ENCODE measurements at regions not wholly inside any gene's neighbourhood (a gene's known extent, or its start where the extent isn't known, plus 50 kb on each side); places are given as distances from the start of the nearest gene placed in this dataset.

DNA sequence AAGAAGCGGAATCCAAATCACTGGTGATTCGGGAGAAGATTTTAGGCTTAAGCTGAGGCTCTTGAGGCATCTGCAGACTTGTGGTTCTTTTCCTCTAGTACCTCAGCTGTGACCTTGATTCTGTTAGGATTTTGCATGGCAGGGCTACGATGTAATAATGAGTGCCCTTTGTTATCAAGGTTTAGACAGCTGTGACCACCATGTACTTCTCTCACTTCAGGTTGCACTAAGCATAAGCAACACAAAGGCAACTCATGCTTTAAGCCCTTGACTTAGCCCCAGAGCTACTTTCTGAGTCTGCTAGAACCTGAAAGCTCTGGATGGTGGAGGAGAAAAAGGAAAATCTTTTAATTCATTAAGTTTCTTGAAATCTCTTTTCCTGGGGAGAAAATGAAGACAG is 1052.3 kb upstream of the PHF14 start:
- ChIA-PET POLR2A (ENCODE audit: unreplicated experiment) (no interaction called here), CTCF (no interaction called here)
- no peak overlapping the region for H4K91ac ChIP-seq (ENCODE audit: insufficient read depth, low read depth, low read length)
- no peak overlapping the region for H3K4me3 ChIP-seq (ENCODE audit: insufficient read depth, low read depth, low read length)
- no peak overlapping the region for H3K27ac ChIP-seq (ENCODE audit: insufficient read depth, low read length)
- TF ChIP-seq, protein P1, sequence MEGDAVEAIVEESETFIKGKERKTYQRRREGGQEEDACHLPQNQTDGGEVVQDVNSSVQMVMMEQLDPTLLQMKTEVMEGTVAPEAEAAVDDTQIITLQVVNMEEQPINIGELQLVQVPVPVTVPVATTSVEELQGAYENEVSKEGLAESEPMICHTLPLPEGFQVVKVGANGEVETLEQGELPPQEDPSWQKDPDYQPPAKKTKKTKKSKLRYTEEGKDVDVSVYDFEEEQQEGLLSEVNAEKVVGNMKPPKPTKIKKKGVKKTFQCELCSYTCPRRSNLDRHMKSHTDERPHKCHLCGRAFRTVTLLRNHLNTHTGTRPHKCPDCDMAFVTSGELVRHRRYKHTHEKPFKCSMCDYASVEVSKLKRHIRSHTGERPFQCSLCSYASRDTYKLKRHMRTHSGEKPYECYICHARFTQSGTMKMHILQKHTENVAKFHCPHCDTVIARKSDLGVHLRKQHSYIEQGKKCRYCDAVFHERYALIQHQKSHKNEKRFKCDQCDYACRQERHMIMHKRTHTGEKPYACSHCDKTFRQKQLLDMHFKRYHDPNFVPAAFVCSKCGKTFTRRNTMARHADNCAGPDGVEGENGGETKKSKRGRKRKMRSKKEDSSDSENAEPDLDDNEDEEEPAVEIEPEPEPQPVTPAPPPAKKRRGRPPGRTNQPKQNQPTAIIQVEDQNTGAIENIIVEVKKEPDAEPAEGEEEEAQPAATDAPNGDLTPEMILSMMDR (conservative IDR thresholded peaks at IDR 0.05; ENCODE audit: low read depth, low read length) = no peak
- TF ChIP-seq SMC3 (IDR thresholded peaks at IDR 0.05; ENCODE audit: low read depth, low read length) (no peak), CEBPB (IDR thresholded peaks at IDR 0.05; ENCODE audit: low read depth, low read length) (no peak), NFE2L2 (IDR thresholded peaks at IDR 0.05; ENCODE audit: low read depth, low read length) (no peak), BHLHE40 (IDR thresholded peaks at IDR 0.05; ENCODE audit: low read depth, low read length) (no peak), RCOR1 (IDR thresholded peaks at IDR 0.05; ENCODE audit: insufficient replicate concordance, low read length) (no peak), MXI1 (IDR thresholded peaks at IDR 0.05; ENCODE audit: borderline replicate concordance, low read depth, low read length) (no peak), MAZ (IDR thresholded peaks at IDR 0.05; ENCODE audit: borderline replicate concordance, low read depth, low read length) (no peak), RFX5 (IDR thresholded peaks at IDR 0.05; ENCODE audit: low read depth, low read length) (no peak), RAD21 (IDR thresholded peaks at IDR 0.05; ENCODE audit: low read length) (no peak), POLR2A (IDR thresholded peaks at IDR 0.05; ENCODE audit: low read depth, low read length) (no peak)
- TF ChIP-seq, protein P2, sequence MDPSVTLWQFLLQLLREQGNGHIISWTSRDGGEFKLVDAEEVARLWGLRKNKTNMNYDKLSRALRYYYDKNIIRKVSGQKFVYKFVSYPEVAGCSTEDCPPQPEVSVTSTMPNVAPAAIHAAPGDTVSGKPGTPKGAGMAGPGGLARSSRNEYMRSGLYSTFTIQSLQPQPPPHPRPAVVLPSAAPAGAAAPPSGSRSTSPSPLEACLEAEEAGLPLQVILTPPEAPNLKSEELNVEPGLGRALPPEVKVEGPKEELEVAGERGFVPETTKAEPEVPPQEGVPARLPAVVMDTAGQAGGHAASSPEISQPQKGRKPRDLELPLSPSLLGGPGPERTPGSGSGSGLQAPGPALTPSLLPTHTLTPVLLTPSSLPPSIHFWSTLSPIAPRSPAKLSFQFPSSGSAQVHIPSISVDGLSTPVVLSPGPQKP (IDR thresholded peaks at IDR 0.05; ENCODE audit: borderline replicate concordance, low read depth, low read length) = no peak
- no peak overlapping the region for H4K5ac ChIP-seq (ENCODE audit: low read depth, low read length)
- no peaks in the 10 kb centered on the region for H3K79me1 ChIP-seq (ENCODE audit: low read depth in 1 of 2, low read length in 2 of 2)
- no peak overlapping the region for H3K9ac ChIP-seq (ENCODE audit: low read depth, low read length)
- H3K9me3 ChIP-seq (ENCODE audit: control insufficient read depth, insufficient read depth, low read length) = peaks cover 4% of the 10 kb centered on the region; the same call in 1 of the 2 replicates
- DNase-seq = no peak
- no peak overlapping the region for H2AK5ac ChIP-seq (ENCODE audit: low read depth, low read length)
- no peak overlapping the region for H3K56ac ChIP-seq (ENCODE audit: extremely low read depth, insufficient read depth, low read length)
- intact Hi-C loops (cut with micrococcal nuclease) = no loop called here
- H2BK120ac ChIP-seq (ENCODE audit: low read depth, low read length) = no peak overlapping the region
- no peak overlapping the region for H3K4ac ChIP-seq (ENCODE audit: low read depth, low read length)
- no peak overlapping the region for H4K8ac ChIP-seq (ENCODE audit: low read depth in 2 of 2, low read length in 2 of 2)
- no peak overlapping the region for H2BK15ac ChIP-seq (ENCODE audit: low read depth, low read length)
- no peak overlapping the region for H3K4me2 ChIP-seq (ENCODE audit: low read depth, low read length)
- no peak overlapping the region for H2AK9ac ChIP-seq (replicated peaks; ENCODE audit: low read depth, low read length, poor library complexity)
- H3K23ac ChIP-seq (ENCODE audit: low read depth, low read length) = no peak overlapping the region
- H3K9me1 ChIP-seq (ENCODE audit: insufficient read depth, low read length) = no peaks in the 10 kb centered on the region
- H3K14ac ChIP-seq (replicated peaks; ENCODE audit: low read depth, low read length) = no peak overlapping the region
- H3K36me3 ChIP-seq (ENCODE audit: control insufficient read depth, insufficient read depth, low read length) = no peaks in the 10 kb centered on the region
- H2AFZ ChIP-seq (replicated peaks; ENCODE audit: low read length, poor library complexity) = no peak overlapping the region
- WGBS, 2 experiments (ENCODE audit: extremely low coverage in 2 of 2, insufficient read length in 1 of 2) = no CpG with 5 or more reads among the region's 3 CpGs
- H4K20me1 ChIP-seq (ENCODE audit: insufficient read depth, low read length) = no peaks in the 10 kb centered on the region
- no peak overlapping the region for H2BK20ac ChIP-seq (ENCODE audit: low read depth, low read length)
- no peaks in the 10 kb centered on the region for H3K4me1 ChIP-seq (ENCODE audit: control insufficient read depth, insufficient read depth, low read length)
- dilution Hi-C loops (cut with HindIII; ENCODE audit: low sequenced_read_pairs, unreplicated experiment) = no loop called here
- no peaks in the 10 kb centered on the region for H3K27me3 ChIP-seq (ENCODE audit: control insufficient read depth, insufficient read depth, low read length)
- no peak for ATAC-seq (ENCODE audit: low read depth)
- H3K18ac ChIP-seq (ENCODE audit: low read depth, low read length) = no peak overlapping the region
- BruUV-seq (replicated peaks) = no TSS peak
- H2BK5ac ChIP-seq (ENCODE audit: low read depth, low read length, poor library complexity, severe bottlenecking) = no peak overlapping the region
- in situ Hi-C loops (cut with MboI; ENCODE audit: low sequenced_read_pairs) = no loop called here

All from IMR-90 (cell line).